H9 (cell line): ENCODE measurements at regions not wholly inside any gene's neighbourhood (a gene's known extent, or its start where the extent isn't known, plus 50 kb on each side); places are given as distances from the start of the nearest gene placed in this dataset.

ENCODE experiments used
- DNase-seq: peaks from one replicate; pipeline ENCODE4 v3.0.0-alpha.2; 2017
- H2AFZ ChIP-seq: one replicate; pipeline ENCODE4 v1.6.1; 2013; ENCODE audit warnings: mild to moderate bottlenecking, low read length, control low read depth, moderate library complexity
- H2AK5ac ChIP-seq: 2 replicates; pipeline ENCODE4 v1.6.1; 2013; ENCODE audit warnings: low read length, control low read depth, mixed read lengths; ENCODE audit not compliant: insufficient read length
- H2BK120ac ChIP-seq: one replicate; pipeline ENCODE4 v1.6.1; 2013; ENCODE audit warnings: low read depth, mild to moderate bottlenecking, low read length, control low read depth, inconsistent platforms; ENCODE audit not compliant: poor library complexity, severe bottlenecking
- H2BK12ac ChIP-seq: 2 replicates; pipeline ENCODE4 v1.6.1; 2013; ENCODE audit warnings: low read length, control low read depth, mixed read lengths, low read depth; ENCODE audit not compliant: insufficient read length
- H2BK15ac ChIP-seq: 2 replicates; pipeline ENCODE4 v1.6.1; 2013; ENCODE audit warnings: low read depth, low read length, control low read depth
- H2BK20ac ChIP-seq: one replicate; pipeline ENCODE4 v1.6.1; 2013; ENCODE audit warnings: low read depth, mild to moderate bottlenecking, low read length, control low read depth, inconsistent platforms; ENCODE audit not compliant: poor library complexity, severe bottlenecking
- H2BK5ac ChIP-seq: 2 replicates; pipeline ENCODE4 v1.6.1; 2013; ENCODE audit warnings: low read length, control low read depth, mixed read lengths; ENCODE audit not compliant: insufficient read length
- H3K14ac ChIP-seq: 2 replicates; pipeline ENCODE4 v1.6.1; 2013; ENCODE audit warnings: low read length, control low read depth; ENCODE audit not compliant: insufficient read depth
- H3K18ac ChIP-seq: 2 replicates; pipeline ENCODE4 v1.6.1; 2013; ENCODE audit warnings: low read depth, mild to moderate bottlenecking, mixed read lengths, low read length, control low read depth; ENCODE audit not compliant: insufficient read length
- H3K23ac ChIP-seq: 2 replicates; pipeline ENCODE4 v1.6.1; 2013; ENCODE audit warnings: low read length, control low read depth, mixed read lengths, low read depth; ENCODE audit not compliant: insufficient read length
- H3K23me2 ChIP-seq: 2 replicates; pipeline ENCODE4 v1.6.1; 2013; ENCODE audit warnings: low read depth, mild to moderate bottlenecking, mixed read lengths, low read length, control low read depth; ENCODE audit not compliant: insufficient read length, poor library complexity, severe bottlenecking
- H3K27ac ChIP-seq: 2 replicates; pipeline ENCODE4 v1.5.1; 2013; ENCODE audit warnings: low read length, control low read depth, mixed read lengths, low read depth; ENCODE audit not compliant: insufficient read length
- H3K27me3 ChIP-seq: 2 replicates; pipeline ENCODE4 v1.6.1; 2013; ENCODE audit warnings: low read length, control low read depth, inconsistent platforms; ENCODE audit not compliant: insufficient read depth
- H3K4ac ChIP-seq: 2 replicates; pipeline ENCODE4 v1.6.1; 2013; ENCODE audit warnings: low read depth, mild to moderate bottlenecking, control low read depth, inconsistent platforms, low read length, moderate library complexity
- H3K4me1 ChIP-seq: 2 replicates; pipeline ENCODE4 v1.6.1; 2013; ENCODE audit warnings: low read length, control low read depth, inconsistent platforms; ENCODE audit not compliant: insufficient read depth
- H3K4me2 ChIP-seq: 2 replicates; pipeline ENCODE4 v1.6.1; 2013; ENCODE audit warnings: low read length, control low read depth, mixed read lengths; ENCODE audit not compliant: insufficient read length, insufficient read depth
- H3K56ac ChIP-seq: 2 replicates; pipeline ENCODE4 v1.6.1; 2013; ENCODE audit warnings: low read depth, mild to moderate bottlenecking, mixed read lengths, low read length, control low read depth; ENCODE audit not compliant: insufficient read length
- H3K79me1 ChIP-seq: 2 replicates; pipeline ENCODE4 v1.6.1; 2013; ENCODE audit warnings: low read depth, mild to moderate bottlenecking, moderate library complexity, low read length, control low read depth, inconsistent platforms; ENCODE audit not compliant: insufficient read depth, poor library complexity, severe bottlenecking
- H3K79me2 ChIP-seq: 2 replicates; pipeline ENCODE4 v1.6.1; 2013; ENCODE audit warnings: low read length, control low read depth, inconsistent platforms; ENCODE audit not compliant: insufficient read depth
- H3K9ac ChIP-seq: 2 replicates; pipeline ENCODE4 v1.6.1; 2013; ENCODE audit warnings: low read length, control low read depth, mixed read lengths; ENCODE audit not compliant: insufficient read length; ENCODE audit errors: extremely low read depth
- H3K9me3 ChIP-seq: one replicate; pipeline ENCODE4 v1.6.1; 2013; ENCODE audit warnings: low read depth, low read length, inconsistent platforms; ENCODE audit not compliant: control insufficient read depth
- H3T11ph ChIP-seq: one replicate; pipeline ENCODE4 v1.6.1; 2013; ENCODE audit warnings: mild to moderate bottlenecking, low read length, control low read depth, inconsistent platforms
- H4K20me1 ChIP-seq: one replicate; pipeline ENCODE4 v1.6.1; 2013; ENCODE audit not compliant: control insufficient read depth, insufficient read length, insufficient read depth
- H4K5ac ChIP-seq: 2 replicates; pipeline ENCODE4 v1.6.1; 2013; ENCODE audit warnings: low read depth, mild to moderate bottlenecking, mixed read lengths, low read length, control low read depth; ENCODE audit not compliant: insufficient read length
- H4K8ac ChIP-seq: replicated peaks from 2 replicates; pipeline ENCODE4 v1.6.1; 2013; ENCODE audit warnings: low read length, control low read depth, mixed read lengths, low read depth; ENCODE audit not compliant: insufficient read length
- H4K91ac ChIP-seq: 2 replicates; pipeline ENCODE4 v1.6.1; 2013; ENCODE audit warnings: low read depth, mild to moderate bottlenecking, moderate library complexity, mixed read lengths, low read length, control low read depth; ENCODE audit not compliant: insufficient read length
- H3K27ac Mint-ChIP-seq, 3 experiments: 2 replicates in 2 of 3; 3 replicates in 1 of 3; pipeline ENCODE4 v1.8.0; 2020 to 2021; ENCODE audit warnings: mixed read lengths in 3 of 3, mild to moderate bottlenecking in 1 of 3, moderate library complexity in 1 of 3
- H3K27me3 Mint-ChIP-seq: 2 replicates; pipeline ENCODE4 v1.8.0; 2021; ENCODE audit warnings: low read depth, mild to moderate bottlenecking, moderate library complexity, mixed read lengths
- H3K36me3 Mint-ChIP-seq, 3 experiments: 2 replicates in 2 of 3; 3 replicates in 1 of 3; pipeline ENCODE4 v1.8.0; 2020 to 2021; ENCODE audit warnings: low read depth in 3 of 3, mixed read lengths in 3 of 3; ENCODE audit not compliant: insufficient read depth in 1 of 3
- H3K4me1 Mint-ChIP-seq, 2 experiments: 2 replicates each; pipeline ENCODE4 v1.8.0; 2020; ENCODE audit warnings: mixed read lengths in 2 of 2
- H3K4me3 Mint-ChIP-seq, 2 experiments: 2 replicates in 1 of 2; 3 replicates in 1 of 2; pipeline ENCODE4 v1.8.0; 2020 to 2021; ENCODE audit warnings: mild to moderate bottlenecking in 2 of 2, mixed read lengths in 2 of 2, moderate library complexity in 1 of 2
- H3K9me3 Mint-ChIP-seq, 2 experiments: 2 replicates in 1 of 2; 3 replicates in 1 of 2; pipeline ENCODE4 v1.8.0; 2020; ENCODE audit warnings: mild to moderate bottlenecking in 2 of 2, mixed read lengths in 2 of 2, moderate library complexity in 1 of 2
- WGBS: extraction: QIAGEN DNeasy Blood & Tissue Kit; methylation state at CpG from one replicate; pipeline ENCODE4 v1.1.7; 2013; ENCODE audit warnings: missing lambda C conversion rate, low lambda C conversion rate, mixed read lengths; ENCODE audit not compliant: insufficient read length; ENCODE audit errors: extremely low coverage; 5-methylcytosine and 5-hydroxymethylcytosine counted together
- TF ChIP-seq, protein P1 (sequence below): fragments of 200-600 bp; sonication (generic); conservative IDR thresholded peaks from 3 replicates; pipeline ENCODE4 v1.8.0; 2021; ENCODE audit warnings: antibody characterized with exemption, mild to moderate bottlenecking

- H3K27me3 ChIP-seq = no peaks in the 10 kb centered on the region
- no peak overlapping the region for H3K18ac ChIP-seq
- no peak overlapping the region for H2BK12ac ChIP-seq
- no peak overlapping the region for H2AFZ ChIP-seq
- TF ChIP-seq, protein P1, sequence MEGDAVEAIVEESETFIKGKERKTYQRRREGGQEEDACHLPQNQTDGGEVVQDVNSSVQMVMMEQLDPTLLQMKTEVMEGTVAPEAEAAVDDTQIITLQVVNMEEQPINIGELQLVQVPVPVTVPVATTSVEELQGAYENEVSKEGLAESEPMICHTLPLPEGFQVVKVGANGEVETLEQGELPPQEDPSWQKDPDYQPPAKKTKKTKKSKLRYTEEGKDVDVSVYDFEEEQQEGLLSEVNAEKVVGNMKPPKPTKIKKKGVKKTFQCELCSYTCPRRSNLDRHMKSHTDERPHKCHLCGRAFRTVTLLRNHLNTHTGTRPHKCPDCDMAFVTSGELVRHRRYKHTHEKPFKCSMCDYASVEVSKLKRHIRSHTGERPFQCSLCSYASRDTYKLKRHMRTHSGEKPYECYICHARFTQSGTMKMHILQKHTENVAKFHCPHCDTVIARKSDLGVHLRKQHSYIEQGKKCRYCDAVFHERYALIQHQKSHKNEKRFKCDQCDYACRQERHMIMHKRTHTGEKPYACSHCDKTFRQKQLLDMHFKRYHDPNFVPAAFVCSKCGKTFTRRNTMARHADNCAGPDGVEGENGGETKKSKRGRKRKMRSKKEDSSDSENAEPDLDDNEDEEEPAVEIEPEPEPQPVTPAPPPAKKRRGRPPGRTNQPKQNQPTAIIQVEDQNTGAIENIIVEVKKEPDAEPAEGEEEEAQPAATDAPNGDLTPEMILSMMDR = no peak
- no peak overlapping the region for H4K5ac ChIP-seq
- no peak overlapping the region for H3T11ph ChIP-seq
- H3K27ac ChIP-seq = no peak overlapping the region
- no peak overlapping the region for H4K91ac ChIP-seq
- no peak overlapping the region for H2BK120ac ChIP-seq
- H2BK15ac ChIP-seq = no peak overlapping the region
- H4K8ac ChIP-seq = no peak overlapping the region
- no peak for DNase-seq
- no peaks in the 10 kb centered on the region for H3K4me1 ChIP-seq
- no peak overlapping the region for H2AK5ac ChIP-seq
- no peaks in the 10 kb centered on the region for H3K9me3 Mint-ChIP-seq
- no peak overlapping the region for H3K4ac ChIP-seq
- no peak overlapping the region for H3K9ac ChIP-seq
- H3K79me2 ChIP-seq = no peaks in the 10 kb centered on the region
- H3K4me3 Mint-ChIP-seq = no peak overlapping the region
- no peaks in the 10 kb centered on the region for H4K20me1 ChIP-seq
- H3K9me3 ChIP-seq = no peaks in the 10 kb centered on the region
- H3K14ac ChIP-seq = no peak overlapping the region
- H3K79me1 ChIP-seq = no peaks in the 10 kb centered on the region
- H3K4me1 Mint-ChIP-seq = no peaks in the 10 kb centered on the region
- H3K56ac ChIP-seq = no peak overlapping the region
- peaks cover 7% of the 10 kb centered on the region for H3K27me3 Mint-ChIP-seq
- no peak overlapping the region for H2BK20ac ChIP-seq
- no peak overlapping the region for H2BK5ac ChIP-seq
- no peak overlapping the region for H3K27ac Mint-ChIP-seq
- no CpG with 5 or more reads among the region's 4 CpGs for WGBS
- no peaks in the 10 kb centered on the region for H3K36me3 Mint-ChIP-seq
- no peak overlapping the region for H3K23ac ChIP-seq
- H3K4me2 ChIP-seq = no peak overlapping the region
- no peaks in the 10 kb centered on the region for H3K23me2 ChIP-seq
Observed at GRCh38 chr16:54215471-54215870, 71.1 kb downstream of the IRX3 start.
